Superior temporal gyrus (tissue), 1 donor: ENCODE measurements at regions not wholly inside any gene's neighbourhood (a gene's known extent, or its start where the extent isn't known, plus 50 kb on each side); places are given as distances from the start of the nearest gene placed in this dataset.

Experiments used
- DNase-seq: peaks from one replicate; pipeline ENCODE4 v3.0.0-alpha.2; 2016; ENCODE audit errors: extremely low spot score

GRCh38 chr18:57915865-57916582, 112.9 kb upstream of the ATP8B1 start:
- DNase-seq = peak; percentile 91

GRCh38 chr18:57915248-57915647, 112.1 kb upstream of the ATP8B1 start:
- DNase-seq = peak; percentile 68

- DNase-seq = no peak
These were observed 110.6 kb upstream of the ATP8B1 start for GRCh38 chr18:57913686-57914085.

- no peak for DNase-seq
These were observed 107.7 kb upstream of the ATP8B1 start for GRCh38 chr18:57910817-57911216.

- no peak for DNase-seq
These were observed 107.0 kb upstream of the ATP8B1 start for GRCh38 chr18:57910134-57910533.

GRCh38 chr18:57909620-57910019, 106.5 kb upstream of the ATP8B1 start:
- DNase-seq = no peak

- no peak for DNase-seq
These were observed 105.0 kb upstream of the ATP8B1 start for GRCh38 chr18:57908092-57908491.

GRCh38 chr18:57907550-57907949, 104.4 kb upstream of the ATP8B1 start:
- no peak for DNase-seq

- DNase-seq = no peak
These were observed 103.7 kb upstream of the ATP8B1 start for GRCh38 chr18:57906852-57907251.

- no peak for DNase-seq
These were observed 101.4 kb upstream of the ATP8B1 start for GRCh38 chr18:57904535-57904934.

- no peak for DNase-seq
These were observed 99.6 kb upstream of the ATP8B1 start for GRCh38 chr18:57902721-57903120.

- DNase-seq = no peak
These were observed 98.9 kb upstream of the ATP8B1 start for GRCh38 chr18:57901825-57902589.

GRCh38 chr18:57900906-57901435, 97.9 kb upstream of the ATP8B1 start:
- no peak for DNase-seq

GRCh38 chr18:57898506-57899124, 95.5 kb upstream of the ATP8B1 start:
- DNase-seq = no peak

- no peak for DNase-seq
These were observed 92.1 kb upstream of the ATP8B1 start for GRCh38 chr18:57895182-57895581.

- DNase-seq = no peak
These were observed 88.7 kb upstream of the ATP8B1 start for GRCh38 chr18:57891707-57892391.

GRCh38 chr18:57890266-57890665, 87.2 kb upstream of the ATP8B1 start:
- DNase-seq = no peak

- no peak for DNase-seq
These were observed 86.7 kb upstream of the ATP8B1 start for GRCh38 chr18:57889841-57890240.

GRCh38 chr18:57887543-57888383, 84.6 kb upstream of the ATP8B1 start:
- DNase-seq = no peak

- DNase-seq = no peak
These were observed 82.8 kb upstream of the ATP8B1 start for GRCh38 chr18:57885931-57886330.

GRCh38 chr18:57882465-57882864, 79.3 kb upstream of the ATP8B1 start:
- DNase-seq = no peak
